ENCODE measurements at regions not wholly inside any gene's neighbourhood (a gene's known extent, or its start where the extent isn't known, plus 50 kb on each side); places are given as distances from the start of the nearest gene placed in this dataset.

DNA sequence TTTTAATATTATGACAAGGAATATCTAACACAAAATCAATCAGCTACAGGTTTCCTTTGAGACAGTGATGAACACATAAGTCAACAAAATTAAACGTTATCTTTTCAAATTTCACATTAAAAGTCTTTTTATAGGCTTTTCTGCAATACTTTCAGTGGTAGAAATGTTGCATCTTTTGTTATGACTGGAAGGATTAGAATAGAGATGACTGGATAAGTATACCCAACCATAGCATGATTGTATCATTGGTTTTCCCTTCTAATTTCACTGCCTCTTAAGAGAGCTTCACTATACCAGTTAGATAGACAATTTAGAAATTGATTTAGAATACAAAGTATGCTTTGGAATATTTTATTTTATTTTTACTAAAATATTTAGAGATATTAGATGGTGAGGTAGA, 273.9 kb downstream of the PHF14 start:
- ATAC-seq (ENCODE audit: low read depth) = no peak
- Histone ChIP-seq H3K56ac (ENCODE audit: extremely low read depth, insufficient read depth, low read length) (no peak overlapping the region), H3K14ac (replicated peaks; ENCODE audit: low read depth, low read length) (no peak overlapping the region), H3K4me3 (ENCODE audit: insufficient read depth, low read depth, low read length) (no peak overlapping the region), H3K18ac (ENCODE audit: low read depth, low read length) (no peak overlapping the region), H4K8ac (ENCODE audit: low read depth in 2 of 2, low read length in 2 of 2) (no peak overlapping the region), H3K79me1 (ENCODE audit: low read depth in 1 of 2, low read length in 2 of 2) (no peaks in the 10 kb centered on the region), H4K20me1 (ENCODE audit: insufficient read depth, low read length) (no peaks in the 10 kb centered on the region), H2BK5ac (ENCODE audit: low read depth, low read length, poor library complexity, severe bottlenecking) (no peak overlapping the region), H2BK120ac (ENCODE audit: low read depth, low read length) (no peak overlapping the region), H2BK20ac (ENCODE audit: low read depth, low read length) (no peak overlapping the region), H3K4me2 (ENCODE audit: low read depth, low read length) (no peak overlapping the region), H4K91ac (ENCODE audit: insufficient read depth, low read depth, low read length) (no peak overlapping the region), H3K4ac (ENCODE audit: low read depth, low read length) (no peak overlapping the region), H3K27ac (ENCODE audit: insufficient read depth, low read length) (no peak overlapping the region), H3K27me3 (ENCODE audit: control insufficient read depth, insufficient read depth, low read length) (no peaks in the 10 kb centered on the region), H3K9me1 (ENCODE audit: insufficient read depth, low read length) (no peaks in the 10 kb centered on the region), H3K9ac (ENCODE audit: low read depth, low read length) (no peak overlapping the region), H2AK9ac (replicated peaks; ENCODE audit: low read depth, low read length, poor library complexity) (no peak overlapping the region), H3K4me1 (ENCODE audit: control insufficient read depth, insufficient read depth, low read length) (no peaks in the 10 kb centered on the region), H3K23ac (ENCODE audit: low read depth, low read length) (no peak overlapping the region), H2BK15ac (ENCODE audit: low read depth, low read length) (no peak overlapping the region), H4K5ac (ENCODE audit: low read depth, low read length) (no peak overlapping the region), H2AFZ (replicated peaks; ENCODE audit: low read length, poor library complexity) (no peak overlapping the region), H3K9me3 (ENCODE audit: control insufficient read depth, insufficient read depth, low read length) (no peaks in the 10 kb centered on the region), H2AK5ac (ENCODE audit: low read depth, low read length) (no peak overlapping the region), H3K36me3 (ENCODE audit: control insufficient read depth, insufficient read depth, low read length) (no peaks in the 10 kb centered on the region)
- dilution Hi-C loops (cut with HindIII; ENCODE audit: low sequenced_read_pairs, unreplicated experiment) (no loop called here), intact Hi-C loops (cut with micrococcal nuclease) (no loop called here), in situ Hi-C loops (cut with MboI; ENCODE audit: low sequenced_read_pairs) (no loop called here)
- ChIA-PET CTCF (no interaction called here), POLR2A (ENCODE audit: unreplicated experiment) (no interaction called here)
- BruUV-seq (replicated peaks) = no TSS peak
- no peak for TF ChIP-seq BHLHE40 (IDR thresholded peaks at IDR 0.05; ENCODE audit: low read depth, low read length)
- no peak for TF ChIP-seq SMC3 (IDR thresholded peaks at IDR 0.05; ENCODE audit: low read depth, low read length)
- no peak for TF ChIP-seq FOS (IDR thresholded peaks at IDR 0.05; ENCODE audit: low read depth, low read length)
- TF ChIP-seq MAZ (IDR thresholded peaks at IDR 0.05; ENCODE audit: borderline replicate concordance, low read depth, low read length) = no peak
- no peak for TF ChIP-seq POLR2A (IDR thresholded peaks at IDR 0.05; ENCODE audit: low read depth, low read length)
- TF ChIP-seq RCOR1 (IDR thresholded peaks at IDR 0.05; ENCODE audit: insufficient replicate concordance, low read length) = no peak
- TF ChIP-seq, protein P1, sequence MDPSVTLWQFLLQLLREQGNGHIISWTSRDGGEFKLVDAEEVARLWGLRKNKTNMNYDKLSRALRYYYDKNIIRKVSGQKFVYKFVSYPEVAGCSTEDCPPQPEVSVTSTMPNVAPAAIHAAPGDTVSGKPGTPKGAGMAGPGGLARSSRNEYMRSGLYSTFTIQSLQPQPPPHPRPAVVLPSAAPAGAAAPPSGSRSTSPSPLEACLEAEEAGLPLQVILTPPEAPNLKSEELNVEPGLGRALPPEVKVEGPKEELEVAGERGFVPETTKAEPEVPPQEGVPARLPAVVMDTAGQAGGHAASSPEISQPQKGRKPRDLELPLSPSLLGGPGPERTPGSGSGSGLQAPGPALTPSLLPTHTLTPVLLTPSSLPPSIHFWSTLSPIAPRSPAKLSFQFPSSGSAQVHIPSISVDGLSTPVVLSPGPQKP (IDR thresholded peaks at IDR 0.05; ENCODE audit: borderline replicate concordance, low read depth, low read length) = no peak
- TF ChIP-seq RAD21 (IDR thresholded peaks at IDR 0.05; ENCODE audit: low read length) = no peak
- TF ChIP-seq, protein P2, sequence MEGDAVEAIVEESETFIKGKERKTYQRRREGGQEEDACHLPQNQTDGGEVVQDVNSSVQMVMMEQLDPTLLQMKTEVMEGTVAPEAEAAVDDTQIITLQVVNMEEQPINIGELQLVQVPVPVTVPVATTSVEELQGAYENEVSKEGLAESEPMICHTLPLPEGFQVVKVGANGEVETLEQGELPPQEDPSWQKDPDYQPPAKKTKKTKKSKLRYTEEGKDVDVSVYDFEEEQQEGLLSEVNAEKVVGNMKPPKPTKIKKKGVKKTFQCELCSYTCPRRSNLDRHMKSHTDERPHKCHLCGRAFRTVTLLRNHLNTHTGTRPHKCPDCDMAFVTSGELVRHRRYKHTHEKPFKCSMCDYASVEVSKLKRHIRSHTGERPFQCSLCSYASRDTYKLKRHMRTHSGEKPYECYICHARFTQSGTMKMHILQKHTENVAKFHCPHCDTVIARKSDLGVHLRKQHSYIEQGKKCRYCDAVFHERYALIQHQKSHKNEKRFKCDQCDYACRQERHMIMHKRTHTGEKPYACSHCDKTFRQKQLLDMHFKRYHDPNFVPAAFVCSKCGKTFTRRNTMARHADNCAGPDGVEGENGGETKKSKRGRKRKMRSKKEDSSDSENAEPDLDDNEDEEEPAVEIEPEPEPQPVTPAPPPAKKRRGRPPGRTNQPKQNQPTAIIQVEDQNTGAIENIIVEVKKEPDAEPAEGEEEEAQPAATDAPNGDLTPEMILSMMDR (conservative IDR thresholded peaks at IDR 0.05; ENCODE audit: low read depth, low read length) = no peak
- TF ChIP-seq MXI1 (IDR thresholded peaks at IDR 0.05; ENCODE audit: borderline replicate concordance, low read depth, low read length) = no peak
- TF ChIP-seq CEBPB (IDR thresholded peaks at IDR 0.05; ENCODE audit: low read depth, low read length) = no peak
- no peak for TF ChIP-seq MAFK (IDR thresholded peaks at IDR 0.05; ENCODE audit: low read depth, low read length)
- no peak for TF ChIP-seq RFX5 (IDR thresholded peaks at IDR 0.05; ENCODE audit: low read depth, low read length)
- TF ChIP-seq, protein P3, sequence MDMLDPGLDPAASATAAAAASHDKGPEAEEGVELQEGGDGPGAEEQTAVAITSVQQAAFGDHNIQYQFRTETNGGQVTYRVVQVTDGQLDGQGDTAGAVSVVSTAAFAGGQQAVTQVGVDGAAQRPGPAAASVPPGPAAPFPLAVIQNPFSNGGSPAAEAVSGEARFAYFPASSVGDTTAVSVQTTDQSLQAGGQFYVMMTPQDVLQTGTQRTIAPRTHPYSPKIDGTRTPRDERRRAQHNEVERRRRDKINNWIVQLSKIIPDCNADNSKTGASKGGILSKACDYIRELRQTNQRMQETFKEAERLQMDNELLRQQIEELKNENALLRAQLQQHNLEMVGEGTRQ (IDR thresholded peaks at IDR 0.05; ENCODE audit: low read depth, low read length) = no peak
- no peak for TF ChIP-seq CHD1 (IDR thresholded peaks at IDR 0.05; ENCODE audit: low read depth, low read length)
- no peak for TF ChIP-seq NFE2L2 (IDR thresholded peaks at IDR 0.05; ENCODE audit: low read depth, low read length)
- no peak for DNase-seq
- no CpG with 5 or more reads among the region's 1 CpG for WGBS, 2 experiments (ENCODE audit: extremely low coverage in 2 of 2, insufficient read length in 1 of 2)
